GM18951 (cell line): ENCODE measurements at regions not wholly inside any gene's neighbourhood (a gene's known extent, or its start where the extent isn't known, plus 50 kb on each side); places are given as distances from the start of the nearest gene placed in this dataset.

Source experiments
- POLR2A ChIP-seq: IDR thresholded peaks from 4 replicates; pipeline ENCODE4 v1.6.1; 2011; ENCODE audit warnings: mild to moderate bottlenecking; ENCODE audit not compliant: insufficient read length, insufficient read depth; ENCODE audit errors: extremely low read depth
- in situ Hi-C: fragments of 300-500 bp; cut with MboI; formaldehyde crosslinking; loops from one replicate; pipeline ENCODE4 v1.12.0; 2022; ENCODE audit warnings: low sequenced_read_pairs, mixed read lengths, inconsistent platforms; ENCODE audit not compliant: unreplicated experiment

- in situ Hi-C loops: no loop called here
- no peak for TF ChIP-seq POLR2A
Measured at GRCh38 chr12:131372706-131373195, 338.1 kb upstream of the SFSWAP start.

GRCh38 chr12:131375261-131375971 is 335.5 kb upstream of the SFSWAP start:
- in situ Hi-C loops: no loop called here
- TF ChIP-seq POLR2A: no peak

- in situ Hi-C loops: no loop called here
- TF ChIP-seq POLR2A: no peak
Measured at GRCh38 chr12:131375972-131376345, 334.9 kb upstream of the SFSWAP start.

- no peak for TF ChIP-seq POLR2A
- in situ Hi-C loops: no loop called here
Measured at GRCh38 chr12:131378176-131378842, 332.6 kb upstream of the SFSWAP start.

GRCh38 chr12:131378861-131379665 is 331.8 kb upstream of the SFSWAP start:
- in situ Hi-C loops: no loop called here
- no peak for TF ChIP-seq POLR2A

- TF ChIP-seq POLR2A: no peak
- in situ Hi-C loops: no loop called here
Measured at GRCh38 chr12:131379738-131380137, 331.2 kb upstream of the SFSWAP start.

GRCh38 chr12:131380220-131380964 is 330.5 kb upstream of the SFSWAP start:
- in situ Hi-C loops: no loop called here
- TF ChIP-seq POLR2A: no peak

- no peak for TF ChIP-seq POLR2A
- in situ Hi-C loops: no loop called here
Measured at GRCh38 chr12:131380965-131381705, 329.8 kb upstream of the SFSWAP start.

GRCh38 chr12:131381716-131382430 is 329.0 kb upstream of the SFSWAP start:
- in situ Hi-C loops: no loop called here
- TF ChIP-seq POLR2A: no peak

GRCh38 chr12:131383291-131383690 is 327.6 kb upstream of the SFSWAP start:
- in situ Hi-C loops: no loop called here
- no peak for TF ChIP-seq POLR2A

- in situ Hi-C loops: no loop called here
- no peak for TF ChIP-seq POLR2A
Measured at GRCh38 chr12:131383741-131384543, 326.9 kb upstream of the SFSWAP start.
